NCI-H1436 (cell line): ENCODE measurements at regions not wholly inside any gene's neighbourhood (a gene's known extent, or its start where the extent isn't known, plus 50 kb on each side); places are given as distances from the start of the nearest gene placed in this dataset.
"Not testable (repeated sequence)": the region's sequence is repeated elsewhere in the genome, so short reads cannot be mapped to it uniquely, and the experiment has no call there.

ENCODE experiments used
- DNase-seq: peaks from one replicate; lab custom pipeline; 2025; lab: John Stamatoyannopoulos, UW

DNA sequence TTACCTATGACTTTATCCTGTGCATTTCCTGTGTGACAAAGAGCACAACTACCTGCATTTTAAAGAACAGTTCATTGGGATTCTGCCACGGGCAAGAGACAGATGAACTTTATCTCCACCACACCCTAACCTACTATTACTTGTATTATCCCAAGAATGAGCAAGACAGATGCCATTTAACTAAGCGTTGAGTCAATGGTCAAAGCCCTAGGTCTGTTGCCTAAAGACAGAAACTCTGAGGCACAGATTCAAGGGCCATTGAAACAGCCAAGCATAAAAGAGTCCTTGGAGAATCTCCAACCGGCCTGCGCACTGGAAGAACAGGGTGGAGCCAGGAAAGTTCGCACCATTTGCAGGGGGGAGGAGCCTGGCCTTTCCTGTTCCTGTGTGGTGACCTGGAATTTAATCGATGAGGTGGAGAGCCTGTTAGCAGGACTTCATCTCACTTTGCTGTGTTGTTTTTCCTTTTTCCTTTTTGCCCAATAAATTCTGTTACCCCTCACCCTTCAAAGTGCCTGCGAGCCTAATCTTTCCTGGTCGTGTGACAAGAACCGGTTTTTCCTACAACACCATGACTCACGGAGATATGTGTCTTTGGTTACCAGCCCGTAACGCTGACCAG, 146.4 kb upstream of the DIAPH2 start:
- DNase-seq = no peak

DNA sequence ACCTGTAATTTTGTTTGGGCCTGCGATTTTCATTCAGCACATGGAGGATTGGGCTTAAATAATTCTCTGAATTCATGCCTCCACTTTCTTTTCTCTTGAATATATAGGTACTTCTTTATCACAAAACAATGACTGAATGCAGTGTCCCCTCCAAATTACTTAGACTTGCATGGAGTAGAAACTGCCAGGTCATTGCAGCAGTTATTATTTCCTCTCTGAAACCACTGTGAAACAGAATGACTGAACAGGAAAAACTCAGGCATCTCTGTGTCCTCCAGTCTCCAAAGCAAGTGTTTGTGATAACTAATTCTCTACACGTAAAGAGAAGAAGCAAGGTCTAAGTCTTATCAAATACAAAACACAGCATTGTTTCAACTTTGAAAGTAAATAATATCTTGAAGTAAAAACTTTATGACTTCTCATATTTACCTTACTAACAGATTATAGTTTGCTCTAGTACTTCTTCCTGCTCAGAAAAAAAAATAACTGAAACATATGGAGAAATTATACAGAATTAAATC, 144.5 kb upstream of the DIAPH2 start:
- DNase-seq = no peak

DNA sequence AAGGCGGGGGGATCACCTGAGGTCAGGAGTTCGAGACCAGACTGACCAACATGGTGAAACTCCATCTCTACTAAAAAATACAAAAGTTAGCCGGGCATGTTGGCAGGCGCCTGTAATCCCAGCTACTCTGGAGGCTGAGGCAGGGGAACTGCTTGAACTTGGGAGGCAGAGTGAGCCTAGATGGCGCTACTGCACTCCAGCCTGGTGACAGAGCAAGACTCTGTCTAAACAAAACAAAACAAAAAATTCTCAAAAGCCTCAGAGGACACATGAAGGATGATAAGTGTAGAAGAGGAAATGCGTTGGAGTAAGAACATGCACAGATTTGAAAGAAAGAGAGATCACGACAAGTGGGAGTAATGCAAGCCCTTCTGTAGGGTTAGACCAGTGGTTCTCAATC, 138.4 kb upstream of the DIAPH2 start:
- not testable (repeated sequence) for DNase-seq

GRCh38 chrX:96551322-96551872, 133.2 kb upstream of the DIAPH2 start:
- DNase-seq = no peak

- DNase-seq = no peak
Measured at GRCh38 chrX:96556886-96557285, 127.8 kb upstream of the DIAPH2 start.

- DNase-seq = not testable (repeated sequence)
Measured at GRCh38 chrX:96561129-96561528, 123.5 kb upstream of the DIAPH2 start.

DNA sequence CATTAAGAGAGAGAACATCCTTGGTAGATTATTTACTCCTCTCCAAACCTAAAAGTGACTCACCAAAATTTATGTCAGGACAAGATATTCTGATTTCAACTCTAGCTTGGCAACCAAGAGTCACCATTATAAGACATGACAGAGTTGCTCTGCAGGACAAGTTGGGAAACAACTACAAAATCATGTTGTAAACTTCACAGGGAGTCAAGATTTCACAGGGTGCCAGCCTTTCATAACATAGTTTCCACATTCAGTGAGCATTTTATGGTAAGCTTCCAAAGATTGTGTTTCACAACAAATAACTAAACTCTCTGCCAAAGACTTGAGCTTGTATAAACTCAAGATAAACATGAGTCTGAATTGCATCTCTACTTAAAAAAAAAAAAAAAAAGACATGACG, 121.0 kb upstream of the DIAPH2 start:
- DNase-seq = no peak

DNA sequence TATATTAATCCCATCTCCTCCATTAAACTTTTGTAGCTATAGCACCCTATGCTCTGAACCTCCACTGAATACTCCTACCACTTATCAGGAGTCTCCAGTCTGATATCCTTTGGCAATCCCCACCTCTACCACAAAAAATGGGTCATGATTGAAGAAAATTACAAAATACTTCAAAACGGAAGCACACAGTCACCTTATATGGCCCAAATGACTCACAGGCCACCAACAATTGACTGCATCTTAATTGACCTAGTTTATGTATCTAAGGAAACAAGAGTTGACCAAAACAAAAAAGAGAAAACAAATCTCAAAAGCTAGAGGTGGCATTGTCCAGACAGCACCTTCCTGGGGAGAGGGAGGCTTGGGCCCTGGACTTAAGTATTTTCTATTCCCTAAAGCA, 120.0 kb upstream of the DIAPH2 start:
- no peak for DNase-seq

- no peak for DNase-seq
Measured at GRCh38 chrX:96566878-96567277, 117.8 kb upstream of the DIAPH2 start.

DNA sequence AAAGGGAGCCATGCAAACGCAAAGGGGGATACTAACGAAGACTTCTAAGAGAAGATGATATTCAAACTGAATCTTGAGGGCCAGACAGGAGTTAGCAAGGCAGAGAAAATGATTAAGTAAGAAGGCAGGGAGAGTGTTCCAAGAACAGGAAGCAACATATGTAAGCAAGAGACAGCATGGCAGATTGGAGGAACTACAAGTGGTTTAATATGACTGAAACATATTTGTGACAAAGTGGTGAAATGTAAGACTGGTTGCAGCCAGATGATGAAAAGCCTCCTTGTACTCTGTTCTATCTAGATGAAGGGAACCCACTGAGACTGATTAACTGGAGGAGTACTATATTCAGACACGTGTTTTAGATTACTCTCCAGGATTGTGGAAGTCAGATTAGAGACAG, 116.6 kb upstream of the DIAPH2 start:
- DNase-seq = no peak

GRCh38 chrX:96569034-96569433, 115.6 kb upstream of the DIAPH2 start:
- no peak for DNase-seq

GRCh38 chrX:96575011-96575410, 109.6 kb upstream of the DIAPH2 start:
- DNase-seq = no peak

- DNase-seq = no peak
Measured at GRCh38 chrX:96576368-96576767, 108.3 kb upstream of the DIAPH2 start.

DNA sequence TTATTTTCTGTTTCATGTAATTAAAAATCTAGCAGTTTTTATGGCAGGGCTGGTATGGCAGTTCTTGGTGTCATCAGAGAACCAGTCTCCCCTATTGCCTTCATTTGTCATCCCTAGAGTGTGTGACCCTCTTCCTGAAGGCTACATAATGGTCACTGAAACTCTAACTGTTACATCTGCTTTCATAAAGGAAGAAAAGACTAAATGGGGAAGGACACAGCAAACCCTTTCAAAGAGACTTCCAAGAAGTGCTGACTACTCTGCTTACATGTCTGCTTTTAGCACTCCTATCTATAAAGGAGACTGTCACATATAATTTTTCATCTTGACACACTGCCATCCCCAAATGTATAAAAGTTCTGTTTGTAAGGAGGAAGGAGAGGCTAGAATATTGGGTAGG, 105.9 kb upstream of the DIAPH2 start:
- DNase-seq = no peak

DNA sequence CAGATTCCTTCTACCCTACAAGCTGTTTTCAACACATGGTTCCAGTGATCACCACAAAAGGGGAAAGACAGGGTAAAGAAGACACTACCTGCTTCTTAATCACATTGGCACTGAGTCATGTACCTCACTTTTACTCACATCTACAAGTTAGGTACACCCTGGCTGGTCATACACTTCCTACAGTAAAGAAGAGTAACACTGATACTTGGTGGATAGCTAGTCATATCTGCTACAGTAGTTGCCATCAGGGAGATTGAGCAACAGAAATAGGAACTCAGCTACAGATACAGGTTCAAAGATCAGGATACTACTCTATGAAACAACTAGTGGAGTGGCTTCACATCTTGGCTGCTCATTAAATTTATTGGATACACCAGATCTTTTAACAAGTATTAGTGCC, 105.4 kb upstream of the DIAPH2 start:
- DNase-seq = no peak

DNA sequence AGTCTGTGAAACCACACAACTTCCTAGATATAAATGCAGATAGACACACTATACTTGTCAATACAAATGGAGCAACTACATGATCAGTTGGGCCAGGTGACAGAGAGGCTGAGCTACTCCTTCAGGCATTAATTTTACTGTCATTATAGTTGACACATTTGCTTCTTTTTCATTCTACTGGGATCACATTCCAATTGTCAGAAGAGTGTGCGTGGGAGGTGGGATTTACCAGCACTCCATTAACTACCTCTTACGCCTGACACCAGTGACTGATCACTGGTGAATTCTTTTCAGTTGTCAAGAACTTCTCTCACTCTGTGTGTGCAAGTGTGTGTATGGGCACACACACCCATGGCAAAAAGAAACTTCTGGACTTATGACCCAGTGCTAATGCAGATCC, 94.2 kb upstream of the DIAPH2 start:
- no peak for DNase-seq

GRCh38 chrX:96591421-96591820, 93.2 kb upstream of the DIAPH2 start:
- DNase-seq = no peak

DNA sequence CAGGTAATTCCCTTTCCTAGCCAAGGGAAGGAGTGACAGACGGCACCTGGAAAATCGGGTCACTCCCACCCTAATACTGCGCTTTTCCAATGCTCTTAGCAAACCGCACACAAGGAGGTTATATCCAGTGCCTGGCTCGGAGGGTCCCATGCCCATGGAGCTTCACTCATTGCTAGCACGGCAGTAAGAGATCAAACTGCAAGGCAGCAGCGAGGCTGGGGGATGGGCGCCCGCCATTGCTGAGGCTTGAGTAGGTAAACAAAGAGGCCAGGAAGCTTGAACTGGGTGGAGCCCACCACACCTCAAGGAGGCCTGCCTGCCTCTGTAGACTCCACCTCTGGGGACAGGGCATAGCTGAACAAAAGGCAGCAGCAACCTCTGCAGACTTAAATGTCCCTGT, 86.8 kb upstream of the DIAPH2 start:
- not testable (repeated sequence) for DNase-seq

- no peak for DNase-seq
Measured at GRCh38 chrX:96611619-96612362, 72.9 kb upstream of the DIAPH2 start.

DNA sequence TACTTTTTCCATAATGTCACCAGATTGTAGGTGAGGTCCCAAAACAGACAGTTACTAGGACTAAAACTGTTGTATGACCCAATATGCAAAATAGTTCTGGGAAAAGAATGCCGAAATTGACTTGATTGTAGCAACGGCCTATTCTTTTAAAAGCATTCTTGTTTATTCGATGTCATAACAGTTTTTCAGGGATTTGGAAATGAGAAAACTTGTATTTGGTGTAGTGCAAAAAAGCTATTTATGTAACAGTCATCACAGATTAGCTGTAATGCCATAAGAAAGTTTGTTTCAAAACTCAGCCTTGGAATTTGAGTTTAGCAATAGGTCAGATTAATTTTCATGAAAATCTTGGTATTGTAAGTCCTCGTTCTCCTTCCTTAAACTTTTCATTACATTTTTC, 69.2 kb upstream of the DIAPH2 start:
- DNase-seq = no peak

- DNase-seq = no peak
Measured at GRCh38 chrX:96619588-96619987, 65.1 kb upstream of the DIAPH2 start.

DNA sequence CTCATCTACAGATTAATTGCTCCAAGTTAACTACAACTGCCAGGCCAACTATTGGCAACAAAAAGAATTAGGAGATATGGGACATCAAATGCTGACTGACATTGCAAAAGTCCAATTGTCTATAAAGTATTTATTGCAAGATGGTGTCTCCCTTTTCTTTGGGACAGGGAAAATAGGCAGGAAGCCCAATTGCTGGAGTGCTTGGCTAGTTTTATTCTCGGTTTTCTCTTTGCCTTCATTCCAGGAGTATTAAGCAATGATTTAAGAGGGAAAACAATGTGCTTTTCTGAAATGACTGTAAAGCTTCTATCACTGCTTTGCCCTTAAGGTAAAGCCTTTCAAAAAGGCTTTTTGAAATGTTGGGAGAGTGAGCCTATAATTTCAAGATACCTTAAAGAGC, 62.8 kb upstream of the DIAPH2 start:
- no peak for DNase-seq
